Endothelial cell (in vitro differentiated cells): ENCODE measurements at regions not wholly inside any gene's neighbourhood (a gene's known extent, or its start where the extent isn't known, plus 50 kb on each side); places are given as distances from the start of the nearest gene placed in this dataset.

Experiments used
- DNase-seq: peaks from one replicate; pipeline ENCODE4 v3.0.0; 2021; ENCODE audit warnings: low spot score
- H3K27ac Mint-ChIP-seq: one replicate; pipeline ENCODE4 v1.8.0; 2021; ENCODE audit warnings: mixed read lengths, inconsistent platforms; ENCODE audit not compliant: unreplicated experiment
- H3K27me3 Mint-ChIP-seq: one replicate; pipeline ENCODE4 v1.8.0; 2021; ENCODE audit warnings: mild to moderate bottlenecking, moderate library complexity, mixed read lengths, inconsistent platforms; ENCODE audit not compliant: unreplicated experiment
- H3K36me3 Mint-ChIP-seq: one replicate; pipeline ENCODE4 v1.8.0; 2021; ENCODE audit warnings: mild to moderate bottlenecking, low read depth, mixed read lengths, inconsistent platforms; ENCODE audit not compliant: unreplicated experiment
- H3K4me1 Mint-ChIP-seq: one replicate; pipeline ENCODE4 v1.8.0; 2021; ENCODE audit warnings: mild to moderate bottlenecking, mixed read lengths, inconsistent platforms; ENCODE audit not compliant: unreplicated experiment
- H3K4me3 Mint-ChIP-seq: one replicate; pipeline ENCODE4 v1.8.0; 2021; ENCODE audit warnings: mild to moderate bottlenecking, mixed read lengths, inconsistent platforms; ENCODE audit not compliant: unreplicated experiment
- H3K9me3 Mint-ChIP-seq: one replicate; pipeline ENCODE4 v1.8.0; 2021; ENCODE audit warnings: mixed read lengths, inconsistent platforms; ENCODE audit not compliant: unreplicated experiment
- CTCF ChIP-seq: fragments of 200-600 bp; sonication (generic); IDR thresholded peaks from one replicate; pipeline ENCODE4 v1.5.0; 2021; ENCODE audit warnings: antibody characterized with exemption; ENCODE audit not compliant: unreplicated experiment

GRCh38 chr7:17406738-17407137 is 108.3 kb downstream of the AHR start:
- Mint-ChIP-seq H3K9me3 (no peaks in the 10 kb centered on the region), H3K4me3 (no peak overlapping the region), H3K36me3 (no peaks in the 10 kb centered on the region), H3K27me3 (no peaks in the 10 kb centered on the region), H3K27ac (no peak overlapping the region), H3K4me1 (peaks cover 15% of the 10 kb centered on the region)
- no peak for TF ChIP-seq CTCF
- DNase-seq: no peak

- DNase-seq: no peak
- H3K4me3 Mint-ChIP-seq: no peak overlapping the region
- TF ChIP-seq CTCF: no peak
- H3K27ac Mint-ChIP-seq: no peak overlapping the region
- no peaks in the 10 kb centered on the region for H3K36me3 Mint-ChIP-seq
- no peaks in the 10 kb centered on the region for H3K9me3 Mint-ChIP-seq
- peaks cover 15% of the 10 kb centered on the region for H3K4me1 Mint-ChIP-seq
- no peaks in the 10 kb centered on the region for H3K27me3 Mint-ChIP-seq
Measured at GRCh38 chr7:17407229-17407628, 108.8 kb downstream of the AHR start.

- no peak for TF ChIP-seq CTCF
- H3K36me3 Mint-ChIP-seq: no peaks in the 10 kb centered on the region
- H3K27ac Mint-ChIP-seq: no peak overlapping the region
- no peak for DNase-seq
- H3K4me3 Mint-ChIP-seq: no peak overlapping the region
- no peaks in the 10 kb centered on the region for H3K9me3 Mint-ChIP-seq
- no peaks in the 10 kb centered on the region for H3K27me3 Mint-ChIP-seq
- H3K4me1 Mint-ChIP-seq: peaks cover 15% of the 10 kb centered on the region
Measured at GRCh38 chr7:17408245-17408903, 109.9 kb downstream of the AHR start.

- TF ChIP-seq CTCF: no peak
- DNase-seq: no peak
- no peaks in the 10 kb centered on the region for H3K9me3 Mint-ChIP-seq
- H3K4me3 Mint-ChIP-seq: no peak overlapping the region
- no peaks in the 10 kb centered on the region for H3K36me3 Mint-ChIP-seq
- H3K4me1 Mint-ChIP-seq: peaks cover 14% of the 10 kb centered on the region
- H3K27ac Mint-ChIP-seq: no peak overlapping the region
- H3K27me3 Mint-ChIP-seq: no peaks in the 10 kb centered on the region
Measured at GRCh38 chr7:17408904-17409290, 110.4 kb downstream of the AHR start.

GRCh38 chr7:17411922-17412321 is 113.5 kb downstream of the AHR start:
- no peak overlapping the region for H3K27ac Mint-ChIP-seq
- H3K4me3 Mint-ChIP-seq: no peak overlapping the region
- TF ChIP-seq CTCF: no peak
- H3K27me3 Mint-ChIP-seq: no peaks in the 10 kb centered on the region
- H3K36me3 Mint-ChIP-seq: no peaks in the 10 kb centered on the region
- no peaks in the 10 kb centered on the region for H3K9me3 Mint-ChIP-seq
- no peaks in the 10 kb centered on the region for H3K4me1 Mint-ChIP-seq
- DNase-seq: no peak
